ENCODE measurements at regions not wholly inside any gene's neighbourhood (a gene's known extent, or its start where the extent isn't known, plus 50 kb on each side); places are given as distances from the start of the nearest gene placed in this dataset.

- Histone ChIP-seq H3K36me3 (no peaks in the 10 kb centered on the region), H3K27me3 (no peaks in the 10 kb centered on the region), H3K9ac (ENCODE audit: low read depth in 2 of 2, low read length in 2 of 2) (no peak overlapping the region), H3K9me3 (no peaks in the 10 kb centered on the region), H3K4me3 (no peak overlapping the region), H3K4me1 (no peaks in the 10 kb centered on the region), H3K27ac (no peak overlapping the region)
- no peak for TF ChIP-seq CTCF (IDR thresholded peaks at IDR 0.05)
- no peak for DNase-seq
- intact Hi-C loops (cut with DNase I), result no loop called here
Measured at GRCh38 chr4:19615086-19615689, 636.5 kb upstream of the SLIT2 start.

- TF ChIP-seq CTCF (IDR thresholded peaks at IDR 0.05), result no peak
- no peak overlapping the region for H3K9ac ChIP-seq (ENCODE audit: low read depth in 2 of 2, low read length in 2 of 2)
- H3K36me3 ChIP-seq, result no peaks in the 10 kb centered on the region
- no peaks in the 10 kb centered on the region for H3K9me3 ChIP-seq
- no peaks in the 10 kb centered on the region for H3K4me1 ChIP-seq
- DNase-seq, result no peak
- no peak overlapping the region for H3K27ac ChIP-seq
- intact Hi-C loops (cut with DNase I), result no loop called here
- no peak overlapping the region for H3K4me3 ChIP-seq
- no peaks in the 10 kb centered on the region for H3K27me3 ChIP-seq
Measured at GRCh38 chr4:19614171-19614570, 637.5 kb upstream of the SLIT2 start.

- no peaks in the 10 kb centered on the region for H3K27me3 ChIP-seq
- no peak overlapping the region for H3K27ac ChIP-seq
- H3K4me3 ChIP-seq, result no peak overlapping the region
- H3K4me1 ChIP-seq, result no peaks in the 10 kb centered on the region
- H3K36me3 ChIP-seq, result no peaks in the 10 kb centered on the region
- intact Hi-C loops (cut with DNase I), result no loop called here
- no peaks in the 10 kb centered on the region for H3K9me3 ChIP-seq
- DNase-seq, result no peak
- no peak for TF ChIP-seq CTCF (IDR thresholded peaks at IDR 0.05)
- no peak overlapping the region for H3K9ac ChIP-seq (ENCODE audit: low read depth in 2 of 2, low read length in 2 of 2)
Measured at GRCh38 chr4:19596342-19596741, 655.4 kb upstream of the SLIT2 start.

GRCh38 chr4:19592391-19592790 lies 659.3 kb upstream of the SLIT2 start:
- no peak overlapping the region for H3K27ac ChIP-seq
- H3K9me3 ChIP-seq, result no peaks in the 10 kb centered on the region
- TF ChIP-seq CTCF (IDR thresholded peaks at IDR 0.05), result no peak
- H3K27me3 ChIP-seq, result no peaks in the 10 kb centered on the region
- no peaks in the 10 kb centered on the region for H3K36me3 ChIP-seq
- H3K4me3 ChIP-seq, result no peak overlapping the region
- intact Hi-C loops (cut with DNase I), result no loop called here
- H3K9ac ChIP-seq (ENCODE audit: low read depth in 2 of 2, low read length in 2 of 2), result no peak overlapping the region
- H3K4me1 ChIP-seq, result no peaks in the 10 kb centered on the region
- no peak for DNase-seq

GRCh38 chr4:19583827-19584569 lies 667.7 kb upstream of the SLIT2 start:
- DNase-seq, result no peak
- Histone ChIP-seq H3K4me3 (no peak overlapping the region), H3K9ac (ENCODE audit: low read depth in 2 of 2, low read length in 2 of 2) (no peak overlapping the region), H3K4me1 (no peaks in the 10 kb centered on the region), H3K27me3 (no peaks in the 10 kb centered on the region), H3K27ac (no peak overlapping the region), H3K9me3 (no peaks in the 10 kb centered on the region), H3K36me3 (no peaks in the 10 kb centered on the region)
- TF ChIP-seq CTCF (IDR thresholded peaks at IDR 0.05), result no peak
- intact Hi-C loops (cut with DNase I), result no loop called here

All from colonic mucosa (tissue), 4 donors.